HG03280 (cell line): ENCODE measurements at regions not wholly inside any gene's neighbourhood (a gene's known extent, or its start where the extent isn't known, plus 50 kb on each side); places are given as distances from the start of the nearest gene placed in this dataset.
"Not testable (repeated sequence)": the region's sequence is repeated elsewhere in the genome, so short reads cannot be mapped to it uniquely, and the experiment has no call there.

Experiments
- ATAC-seq: cut with Tn5 transposase; IDR thresholded peaks from one replicate; pipeline ENCODE4 v1.9.1; 2021; ENCODE audit warnings: mild to moderate bottlenecking, moderate library complexity; ENCODE audit not compliant: unreplicated experiment

DNA sequence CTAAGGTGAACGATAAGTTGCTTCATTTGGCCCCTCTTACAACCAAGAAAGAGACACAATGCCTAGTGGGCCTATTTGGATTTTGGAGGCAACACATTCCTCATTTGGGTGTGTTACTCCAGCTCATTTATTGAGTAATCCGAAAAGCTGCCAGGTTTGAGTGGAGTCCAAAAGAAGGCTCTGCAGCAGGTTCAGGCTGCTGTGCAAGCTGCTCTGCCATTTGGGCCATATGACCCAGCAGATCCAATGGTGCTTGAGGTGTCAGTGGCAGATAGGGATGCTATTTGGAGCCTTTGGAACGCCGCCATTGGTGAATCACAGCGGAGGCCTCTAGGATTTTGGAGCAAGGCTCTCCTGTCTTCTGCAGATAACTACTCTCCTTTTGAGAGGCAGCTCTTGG is 176.4 kb downstream of the AKR1D1 start:
- not testable (repeated sequence) for ATAC-seq

- no peak for ATAC-seq
Measured at GRCh38 chr7:138254444-138254843, 178.2 kb downstream of the AKR1D1 start.

DNA sequence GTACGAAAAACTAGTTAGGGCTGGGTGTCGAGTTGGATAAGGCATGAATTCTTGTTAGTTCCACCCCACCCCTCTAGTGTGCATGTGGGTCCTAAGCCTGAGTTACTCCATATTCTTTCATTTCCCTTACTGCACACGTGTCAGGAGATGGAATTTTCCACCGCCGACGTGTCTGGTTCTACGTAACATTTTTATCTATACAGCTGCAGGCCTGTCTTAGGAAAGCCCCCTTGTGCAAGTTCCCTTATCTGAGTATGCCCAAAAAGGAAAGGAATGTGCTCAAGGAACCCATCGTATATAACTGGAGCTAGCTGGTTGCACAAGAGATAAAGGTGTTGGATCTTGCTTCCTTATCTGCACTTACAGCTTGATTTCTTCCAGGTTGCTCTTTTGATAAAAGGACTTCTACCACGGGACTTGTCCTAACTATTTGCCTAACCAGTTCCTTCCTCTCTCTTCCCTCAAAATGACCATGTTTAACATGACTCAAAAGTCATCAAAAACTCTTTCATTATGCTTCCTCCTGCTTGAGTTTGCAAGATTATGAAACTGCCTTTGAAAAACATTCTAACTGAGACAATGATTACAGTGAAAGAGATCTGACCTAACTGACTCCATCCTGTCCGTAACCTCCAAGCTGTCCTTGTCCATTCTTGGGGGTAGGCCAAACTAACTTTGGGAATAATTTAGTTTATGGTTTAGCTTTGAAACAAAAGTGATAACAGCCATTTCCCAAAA is 181.4 kb downstream of the AKR1D1 start:
- no peak for ATAC-seq

DNA sequence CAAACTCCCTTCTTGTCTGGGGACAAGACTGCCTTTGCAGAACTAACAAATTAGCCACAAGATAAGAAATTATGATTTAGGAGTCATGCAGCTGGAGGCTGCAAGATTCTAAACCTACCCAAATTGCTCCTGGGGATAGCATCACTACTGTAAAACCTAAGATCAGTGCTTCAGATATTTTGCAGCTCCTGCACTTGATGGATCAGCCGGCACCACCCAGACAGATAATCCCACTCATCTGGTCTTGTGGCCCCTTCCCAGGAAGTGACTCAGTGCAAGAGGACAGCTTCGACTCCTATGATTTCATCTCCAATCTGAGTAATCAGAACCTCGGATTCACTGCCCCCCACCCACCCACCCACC is 181.9 kb downstream of the AKR1D1 start:
- no peak for ATAC-seq

- no peak for ATAC-seq
Measured at GRCh38 chr7:138259675-138260074, 183.4 kb downstream of the AKR1D1 start.

DNA sequence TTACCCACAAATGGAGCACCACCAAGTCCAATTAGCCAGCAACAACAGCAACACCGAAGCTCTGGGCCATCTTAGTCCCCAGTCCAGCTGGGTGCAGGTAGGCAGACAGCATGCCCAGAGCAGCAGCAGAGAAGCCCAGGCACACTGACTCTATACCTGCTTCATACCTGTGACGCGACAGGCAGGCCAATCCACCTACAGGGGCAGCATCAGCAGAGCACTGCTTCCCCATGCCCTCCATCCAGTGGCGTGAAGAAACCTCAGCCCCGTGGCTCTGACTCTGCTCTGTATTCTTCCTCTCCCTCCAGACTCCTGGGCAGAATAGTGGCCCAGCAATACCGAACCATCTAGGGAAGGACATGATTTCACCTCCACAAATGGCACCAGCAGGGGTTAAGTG is 191.7 kb downstream of the AKR1D1 start:
- no peak for ATAC-seq

- no peak for ATAC-seq
Measured at GRCh38 chr7:138276891-138277290, 183.2 kb upstream of the TRIM24 start.

DNA sequence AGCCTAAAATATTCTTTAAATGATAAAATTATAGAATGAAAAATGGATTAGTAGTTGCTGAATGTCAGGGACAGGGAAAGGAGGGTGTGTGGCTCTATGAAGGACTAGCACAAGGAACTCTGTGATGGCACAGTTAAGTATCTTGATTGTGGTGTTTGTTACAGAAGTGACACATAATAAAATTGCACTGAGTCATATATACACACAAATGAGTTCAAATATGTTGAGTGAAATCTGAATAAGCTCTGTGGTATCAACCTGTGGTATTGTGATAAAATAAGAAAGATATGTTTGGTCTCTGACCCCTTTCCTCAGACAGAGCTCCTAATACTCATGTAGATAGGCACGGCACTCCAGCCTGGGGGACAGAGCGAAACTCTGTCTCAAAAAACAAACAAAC is 181.5 kb upstream of the TRIM24 start:
- ATAC-seq = no peak

- no peak for ATAC-seq
Measured at GRCh38 chr7:138282997-138283396, 177.1 kb upstream of the TRIM24 start.

DNA sequence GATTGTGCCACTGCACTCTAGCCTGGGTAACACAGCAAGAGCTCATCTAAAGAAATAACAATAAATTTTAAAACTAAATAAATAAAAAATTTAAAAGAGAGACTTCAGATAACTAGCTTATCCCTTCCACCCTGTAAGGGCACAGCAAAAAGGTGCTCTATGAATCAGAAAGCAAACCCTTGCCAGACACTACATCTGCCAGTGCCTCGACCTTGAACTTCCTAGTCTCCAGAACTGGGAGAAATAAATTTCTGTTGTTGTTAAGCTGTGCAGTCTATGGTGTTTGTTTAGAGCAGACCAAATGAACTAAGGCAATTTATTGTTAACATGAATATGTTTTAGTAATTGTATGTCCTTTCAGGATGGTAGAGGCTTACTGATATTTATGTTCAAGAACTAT is 174.9 kb upstream of the TRIM24 start:
- ATAC-seq = no peak

- no peak for ATAC-seq
Measured at GRCh38 chr7:138286846-138287245, 173.2 kb upstream of the TRIM24 start.

- no peak for ATAC-seq
Measured at GRCh38 chr7:138287549-138287948, 172.5 kb upstream of the TRIM24 start.

DNA sequence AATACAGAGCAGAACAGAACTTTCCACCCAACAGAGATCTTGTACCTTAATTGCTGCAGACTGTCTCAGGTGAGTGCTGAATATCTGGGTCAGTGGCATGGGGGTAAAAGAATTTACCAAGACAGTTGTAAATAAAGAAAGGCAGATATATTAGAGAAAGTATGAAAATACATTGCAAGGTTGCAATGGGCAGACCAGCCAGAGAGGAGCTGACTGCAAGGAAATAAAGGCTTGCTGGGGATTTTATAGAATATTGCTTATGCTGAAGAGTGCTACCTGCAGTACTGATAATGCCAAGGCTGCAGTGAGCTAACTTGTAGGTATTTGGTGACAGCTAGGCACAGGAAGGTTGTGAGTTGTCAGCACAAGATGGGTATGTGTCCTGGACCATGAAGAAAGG is 171.0 kb upstream of the TRIM24 start:
- no peak for ATAC-seq

GRCh38 chr7:138289864-138290263 is 170.2 kb upstream of the TRIM24 start:
- ATAC-seq = no peak

GRCh38 chr7:138292951-138293350 is 167.1 kb upstream of the TRIM24 start:
- no peak for ATAC-seq

DNA sequence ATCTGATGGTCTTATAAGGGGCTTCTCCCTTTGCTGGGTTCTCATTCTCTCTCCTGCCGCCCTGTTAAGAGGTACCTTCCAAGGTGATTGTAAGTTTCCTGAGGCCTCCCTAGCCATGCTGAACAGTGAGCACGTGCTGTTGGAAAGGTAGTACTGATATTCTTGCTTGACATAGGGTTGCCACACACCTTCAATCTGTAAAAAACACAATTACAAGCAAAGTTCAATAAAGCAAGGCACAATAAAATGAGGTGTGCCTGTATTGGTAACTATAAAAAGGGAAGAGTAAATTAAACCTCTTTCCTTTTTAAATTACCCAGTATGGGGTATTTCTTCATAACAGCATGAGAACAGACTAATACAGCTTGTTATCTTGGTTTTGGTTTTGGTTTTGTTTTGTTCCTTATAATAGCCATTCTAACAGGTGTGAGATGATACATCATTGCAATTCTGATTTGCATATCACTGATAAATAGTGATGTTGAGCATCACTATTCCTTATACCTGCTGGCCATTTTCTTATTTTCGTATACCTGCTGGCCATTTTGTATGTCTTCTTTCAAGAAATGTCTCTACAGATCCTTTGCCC is 164.9 kb upstream of the TRIM24 start:
- ATAC-seq = peak; percentile 61

DNA sequence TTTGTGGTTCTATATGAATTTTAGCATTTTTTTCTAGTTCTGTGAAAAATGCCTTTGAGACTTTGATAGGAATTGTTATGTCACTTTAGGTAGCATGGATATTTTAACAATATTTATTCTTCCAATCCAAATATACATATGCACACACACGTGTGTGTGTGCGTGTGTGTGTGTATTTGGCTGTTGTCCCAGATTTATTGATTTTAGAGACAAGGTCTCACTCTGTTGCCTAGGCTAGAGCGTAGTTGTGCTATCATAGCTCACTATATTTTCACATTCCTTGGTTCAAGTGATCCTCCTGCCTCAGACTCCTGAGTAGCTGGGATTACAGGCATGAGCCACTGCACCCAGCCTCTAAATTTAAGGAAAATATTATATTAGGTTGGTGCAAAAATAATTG is 162.5 kb upstream of the TRIM24 start:
- ATAC-seq = no peak

GRCh38 chr7:138299066-138299465 is 161.0 kb upstream of the TRIM24 start:
- no peak for ATAC-seq

DNA sequence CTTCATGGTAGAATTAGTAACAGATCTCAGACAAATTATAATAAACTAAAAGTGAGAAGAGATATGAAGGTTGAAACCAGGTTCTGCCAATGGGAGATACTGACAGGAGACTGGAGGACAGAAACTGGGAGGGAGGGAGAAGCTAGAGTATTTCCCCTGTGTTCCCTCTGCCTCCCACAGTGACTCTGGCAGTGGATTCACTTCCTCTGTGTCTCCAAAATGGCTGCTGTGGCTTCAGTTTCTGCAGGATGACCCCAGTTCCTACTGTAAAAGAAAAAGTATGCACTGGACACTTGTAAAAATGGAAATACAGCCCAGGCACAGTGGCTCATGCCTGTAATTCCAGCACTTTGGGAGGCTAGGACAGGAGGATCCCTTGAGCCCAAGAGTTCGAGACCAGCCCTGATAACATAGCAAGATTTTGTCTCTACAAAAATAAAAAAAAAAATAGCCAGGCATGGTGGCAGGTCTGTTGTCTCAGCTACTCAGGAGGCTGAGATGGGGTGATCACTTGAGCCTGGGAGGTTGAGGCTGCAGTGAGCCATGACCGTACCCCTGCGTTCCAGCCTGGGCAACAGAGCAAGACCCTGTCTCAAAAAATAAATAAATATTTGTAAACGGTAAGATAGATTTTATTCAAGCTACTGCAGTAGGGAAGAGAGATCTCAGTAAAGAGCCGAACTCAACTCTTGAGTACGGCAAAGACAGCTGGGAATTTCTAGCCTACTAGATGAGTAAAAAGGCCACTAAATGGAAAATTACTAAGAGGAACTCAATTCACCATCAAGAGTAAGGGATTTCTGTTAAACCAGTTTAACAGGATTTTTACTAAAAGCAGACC is 156.6 kb upstream of the TRIM24 start:
- ATAC-seq = no peak

GRCh38 chr7:138304071-138304320 is 156.1 kb upstream of the TRIM24 start:
- ATAC-seq = no peak

GRCh38 chr7:138307633-138308032 is 152.4 kb upstream of the TRIM24 start:
- ATAC-seq = no peak

DNA sequence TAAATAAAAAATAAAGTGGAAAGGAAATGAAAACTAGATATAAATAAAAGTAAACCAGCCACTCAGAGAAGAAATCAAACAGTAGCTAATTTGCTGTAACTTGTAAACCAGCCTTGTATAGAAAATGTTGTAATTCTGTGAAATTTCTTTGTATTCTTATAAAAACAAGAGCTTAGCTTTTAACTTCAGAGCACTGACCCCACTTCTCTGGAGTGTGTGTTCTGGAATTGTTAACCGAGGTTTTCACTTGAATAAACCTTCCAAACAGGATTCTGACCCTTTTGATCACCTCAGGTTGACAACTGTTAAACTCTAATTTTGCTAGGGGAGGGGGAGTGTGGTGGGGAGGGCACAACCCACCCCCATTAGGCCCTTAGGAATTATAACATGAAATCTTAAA is 151.9 kb upstream of the TRIM24 start:
- ATAC-seq = no peak
